H9 (cell line): ENCODE measurements at regions not wholly inside any gene's neighbourhood (a gene's known extent, or its start where the extent isn't known, plus 50 kb on each side); places are given as distances from the start of the nearest gene placed in this dataset.
A peak's percentile ranks its signal among the peaks of the same experiment; 100 is the strongest.

Experiments used
- DNase-seq: peaks from one replicate; pipeline ENCODE4 v3.0.0-alpha.2; 2017
- H2AFZ ChIP-seq: one replicate; pipeline ENCODE4 v1.6.1; 2013; ENCODE audit warnings: mild to moderate bottlenecking, low read length, control low read depth, moderate library complexity
- H2AK5ac ChIP-seq: 2 replicates; pipeline ENCODE4 v1.6.1; 2013; ENCODE audit warnings: low read length, control low read depth, mixed read lengths; ENCODE audit not compliant: insufficient read length
- H2BK120ac ChIP-seq: one replicate; pipeline ENCODE4 v1.6.1; 2013; ENCODE audit warnings: low read depth, mild to moderate bottlenecking, low read length, control low read depth, inconsistent platforms; ENCODE audit not compliant: poor library complexity, severe bottlenecking
- H2BK12ac ChIP-seq: 2 replicates; pipeline ENCODE4 v1.6.1; 2013; ENCODE audit warnings: low read length, control low read depth, mixed read lengths, low read depth; ENCODE audit not compliant: insufficient read length
- H2BK15ac ChIP-seq: 2 replicates; pipeline ENCODE4 v1.6.1; 2013; ENCODE audit warnings: low read depth, low read length, control low read depth
- H2BK20ac ChIP-seq: one replicate; pipeline ENCODE4 v1.6.1; 2013; ENCODE audit warnings: low read depth, mild to moderate bottlenecking, low read length, control low read depth, inconsistent platforms; ENCODE audit not compliant: poor library complexity, severe bottlenecking
- H2BK5ac ChIP-seq: 2 replicates; pipeline ENCODE4 v1.6.1; 2013; ENCODE audit warnings: low read length, control low read depth, mixed read lengths; ENCODE audit not compliant: insufficient read length
- H3K14ac ChIP-seq: 2 replicates; pipeline ENCODE4 v1.6.1; 2013; ENCODE audit warnings: low read length, control low read depth; ENCODE audit not compliant: insufficient read depth
- H3K18ac ChIP-seq: 2 replicates; pipeline ENCODE4 v1.6.1; 2013; ENCODE audit warnings: low read depth, mild to moderate bottlenecking, mixed read lengths, low read length, control low read depth; ENCODE audit not compliant: insufficient read length
- H3K23ac ChIP-seq: 2 replicates; pipeline ENCODE4 v1.6.1; 2013; ENCODE audit warnings: low read length, control low read depth, mixed read lengths, low read depth; ENCODE audit not compliant: insufficient read length
- H3K23me2 ChIP-seq: 2 replicates; pipeline ENCODE4 v1.6.1; 2013; ENCODE audit warnings: low read depth, mild to moderate bottlenecking, mixed read lengths, low read length, control low read depth; ENCODE audit not compliant: insufficient read length, poor library complexity, severe bottlenecking
- H3K27ac ChIP-seq: 2 replicates; pipeline ENCODE4 v1.5.1; 2013; ENCODE audit warnings: low read length, control low read depth, mixed read lengths, low read depth; ENCODE audit not compliant: insufficient read length
- H3K27me3 ChIP-seq: 2 replicates; pipeline ENCODE4 v1.6.1; 2013; ENCODE audit warnings: low read length, control low read depth, inconsistent platforms; ENCODE audit not compliant: insufficient read depth
- H3K4ac ChIP-seq: 2 replicates; pipeline ENCODE4 v1.6.1; 2013; ENCODE audit warnings: low read depth, mild to moderate bottlenecking, control low read depth, inconsistent platforms, low read length, moderate library complexity
- H3K4me1 ChIP-seq: 2 replicates; pipeline ENCODE4 v1.6.1; 2013; ENCODE audit warnings: low read length, control low read depth, inconsistent platforms; ENCODE audit not compliant: insufficient read depth
- H3K4me2 ChIP-seq: 2 replicates; pipeline ENCODE4 v1.6.1; 2013; ENCODE audit warnings: low read length, control low read depth, mixed read lengths; ENCODE audit not compliant: insufficient read length, insufficient read depth
- H3K56ac ChIP-seq: 2 replicates; pipeline ENCODE4 v1.6.1; 2013; ENCODE audit warnings: low read depth, mild to moderate bottlenecking, mixed read lengths, low read length, control low read depth; ENCODE audit not compliant: insufficient read length
- H3K79me1 ChIP-seq: 2 replicates; pipeline ENCODE4 v1.6.1; 2013; ENCODE audit warnings: low read depth, mild to moderate bottlenecking, moderate library complexity, low read length, control low read depth, inconsistent platforms; ENCODE audit not compliant: insufficient read depth, poor library complexity, severe bottlenecking
- H3K79me2 ChIP-seq: 2 replicates; pipeline ENCODE4 v1.6.1; 2013; ENCODE audit warnings: low read length, control low read depth, inconsistent platforms; ENCODE audit not compliant: insufficient read depth
- H3K9ac ChIP-seq: 2 replicates; pipeline ENCODE4 v1.6.1; 2013; ENCODE audit warnings: low read length, control low read depth, mixed read lengths; ENCODE audit not compliant: insufficient read length; ENCODE audit errors: extremely low read depth
- H3K9me3 ChIP-seq: one replicate; pipeline ENCODE4 v1.6.1; 2013; ENCODE audit warnings: low read depth, low read length, inconsistent platforms; ENCODE audit not compliant: control insufficient read depth
- H3T11ph ChIP-seq: one replicate; pipeline ENCODE4 v1.6.1; 2013; ENCODE audit warnings: mild to moderate bottlenecking, low read length, control low read depth, inconsistent platforms
- H4K20me1 ChIP-seq: one replicate; pipeline ENCODE4 v1.6.1; 2013; ENCODE audit not compliant: control insufficient read depth, insufficient read length, insufficient read depth
- H4K5ac ChIP-seq: 2 replicates; pipeline ENCODE4 v1.6.1; 2013; ENCODE audit warnings: low read depth, mild to moderate bottlenecking, mixed read lengths, low read length, control low read depth; ENCODE audit not compliant: insufficient read length
- H4K8ac ChIP-seq: replicated peaks from 2 replicates; pipeline ENCODE4 v1.6.1; 2013; ENCODE audit warnings: low read length, control low read depth, mixed read lengths, low read depth; ENCODE audit not compliant: insufficient read length
- H4K91ac ChIP-seq: 2 replicates; pipeline ENCODE4 v1.6.1; 2013; ENCODE audit warnings: low read depth, mild to moderate bottlenecking, moderate library complexity, mixed read lengths, low read length, control low read depth; ENCODE audit not compliant: insufficient read length
- H3K27ac Mint-ChIP-seq, 3 experiments: 2 replicates in 2 of 3; 3 replicates in 1 of 3; pipeline ENCODE4 v1.8.0; 2020 to 2021; ENCODE audit warnings: mixed read lengths in 3 of 3, mild to moderate bottlenecking in 1 of 3, moderate library complexity in 1 of 3
- H3K27me3 Mint-ChIP-seq: 2 replicates; pipeline ENCODE4 v1.8.0; 2021; ENCODE audit warnings: low read depth, mild to moderate bottlenecking, moderate library complexity, mixed read lengths
- H3K36me3 Mint-ChIP-seq, 3 experiments: 2 replicates in 2 of 3; 3 replicates in 1 of 3; pipeline ENCODE4 v1.8.0; 2020 to 2021; ENCODE audit warnings: low read depth in 3 of 3, mixed read lengths in 3 of 3; ENCODE audit not compliant: insufficient read depth in 1 of 3
- H3K4me1 Mint-ChIP-seq, 2 experiments: 2 replicates each; pipeline ENCODE4 v1.8.0; 2020; ENCODE audit warnings: mixed read lengths in 2 of 2
- H3K4me3 Mint-ChIP-seq, 2 experiments: 2 replicates in 1 of 2; 3 replicates in 1 of 2; pipeline ENCODE4 v1.8.0; 2020 to 2021; ENCODE audit warnings: mild to moderate bottlenecking in 2 of 2, mixed read lengths in 2 of 2, moderate library complexity in 1 of 2
- H3K9me3 Mint-ChIP-seq, 2 experiments: 2 replicates in 1 of 2; 3 replicates in 1 of 2; pipeline ENCODE4 v1.8.0; 2020; ENCODE audit warnings: mild to moderate bottlenecking in 2 of 2, mixed read lengths in 2 of 2, moderate library complexity in 1 of 2
- WGBS: extraction: QIAGEN DNeasy Blood & Tissue Kit; methylation state at CpG from one replicate; pipeline ENCODE4 v1.1.7; 2013; ENCODE audit warnings: missing lambda C conversion rate, low lambda C conversion rate, mixed read lengths; ENCODE audit not compliant: insufficient read length; ENCODE audit errors: extremely low coverage; 5-methylcytosine and 5-hydroxymethylcytosine counted together
- TF ChIP-seq, protein P1 (sequence below): fragments of 200-600 bp; sonication (generic); conservative IDR thresholded peaks from 3 replicates; pipeline ENCODE4 v1.8.0; 2021; ENCODE audit warnings: antibody characterized with exemption, mild to moderate bottlenecking

DNA sequence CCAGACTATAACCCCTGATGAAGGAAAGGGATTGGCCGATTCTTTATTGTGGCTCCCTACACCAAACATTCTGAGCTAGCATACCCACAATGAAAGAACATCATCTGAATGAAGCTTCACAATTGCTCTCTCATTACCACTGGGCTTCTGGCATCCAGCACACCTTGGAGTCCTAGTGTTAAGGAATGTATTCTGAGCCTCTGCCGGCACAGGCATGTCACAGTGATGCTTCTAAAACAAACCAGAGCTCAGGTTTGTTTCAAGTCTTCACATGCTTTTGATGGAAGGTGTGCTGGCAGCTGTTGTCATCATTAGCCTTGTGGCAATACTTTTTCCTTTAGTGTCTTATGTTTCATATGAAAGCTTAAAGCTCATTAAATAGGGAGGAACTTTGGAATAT lies 76.3 kb upstream of the RBBP8 start:
- Histone ChIP-seq H3K56ac (no peak overlapping the region), H3K23me2 (no peaks in the 10 kb centered on the region), H3K4me2 (no peak overlapping the region), H3K4me1 (no peaks in the 10 kb centered on the region), H2BK20ac (no peak overlapping the region), H4K8ac (no peak overlapping the region), H4K5ac (no peak overlapping the region), H3K27ac (no peak overlapping the region), H2AFZ (no peak overlapping the region), H2BK120ac (no peak overlapping the region), H4K91ac (no peak overlapping the region), H4K20me1 (no peaks in the 10 kb centered on the region), H3K9me3 (no peaks in the 10 kb centered on the region), H3K14ac (no peak overlapping the region), H2BK15ac (no peak overlapping the region), H3K18ac (no peak overlapping the region), H3K23ac (no peak overlapping the region), H3K4ac (no peak overlapping the region), H2BK12ac (no peak overlapping the region), H3K27me3 (no peaks in the 10 kb centered on the region), H3T11ph (no peak overlapping the region), H2BK5ac (no peak overlapping the region), H3K79me1 (no peaks in the 10 kb centered on the region), H3K9ac (no peak overlapping the region), H3K79me2 (no peaks in the 10 kb centered on the region), H2AK5ac (no peak overlapping the region)
- 0 out of 7 replicates have a peak overlapping the region, but pooled peaks of 1 of the 3 experiments have one; percentile 63 for H3K27ac Mint-ChIP-seq
- TF ChIP-seq, protein P1, sequence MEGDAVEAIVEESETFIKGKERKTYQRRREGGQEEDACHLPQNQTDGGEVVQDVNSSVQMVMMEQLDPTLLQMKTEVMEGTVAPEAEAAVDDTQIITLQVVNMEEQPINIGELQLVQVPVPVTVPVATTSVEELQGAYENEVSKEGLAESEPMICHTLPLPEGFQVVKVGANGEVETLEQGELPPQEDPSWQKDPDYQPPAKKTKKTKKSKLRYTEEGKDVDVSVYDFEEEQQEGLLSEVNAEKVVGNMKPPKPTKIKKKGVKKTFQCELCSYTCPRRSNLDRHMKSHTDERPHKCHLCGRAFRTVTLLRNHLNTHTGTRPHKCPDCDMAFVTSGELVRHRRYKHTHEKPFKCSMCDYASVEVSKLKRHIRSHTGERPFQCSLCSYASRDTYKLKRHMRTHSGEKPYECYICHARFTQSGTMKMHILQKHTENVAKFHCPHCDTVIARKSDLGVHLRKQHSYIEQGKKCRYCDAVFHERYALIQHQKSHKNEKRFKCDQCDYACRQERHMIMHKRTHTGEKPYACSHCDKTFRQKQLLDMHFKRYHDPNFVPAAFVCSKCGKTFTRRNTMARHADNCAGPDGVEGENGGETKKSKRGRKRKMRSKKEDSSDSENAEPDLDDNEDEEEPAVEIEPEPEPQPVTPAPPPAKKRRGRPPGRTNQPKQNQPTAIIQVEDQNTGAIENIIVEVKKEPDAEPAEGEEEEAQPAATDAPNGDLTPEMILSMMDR = no peak
- no peak overlapping the region for H3K4me3 Mint-ChIP-seq
- DNase-seq = peak; percentile 52
- H3K36me3 Mint-ChIP-seq = no peaks in the 10 kb centered on the region
- H3K27me3 Mint-ChIP-seq = no peaks in the 10 kb centered on the region
- peaks cover 10 to 12% of the 10 kb centered on the region in 2 experiments; a peak in 3 of 4 replicates for H3K4me1 Mint-ChIP-seq
- no peaks in the 10 kb centered on the region for H3K9me3 Mint-ChIP-seq
- no CpG with 5 or more reads among the region's 2 CpGs for whole genome bisulfite sequencing
